ENCODE measurements at regions not wholly inside any gene's neighbourhood (a gene's known extent, or its start where the extent isn't known, plus 50 kb on each side); places are given as distances from the start of the nearest gene placed in this dataset.
A peak's percentile ranks its signal among the peaks of the same experiment; 100 is the strongest.

DNA sequence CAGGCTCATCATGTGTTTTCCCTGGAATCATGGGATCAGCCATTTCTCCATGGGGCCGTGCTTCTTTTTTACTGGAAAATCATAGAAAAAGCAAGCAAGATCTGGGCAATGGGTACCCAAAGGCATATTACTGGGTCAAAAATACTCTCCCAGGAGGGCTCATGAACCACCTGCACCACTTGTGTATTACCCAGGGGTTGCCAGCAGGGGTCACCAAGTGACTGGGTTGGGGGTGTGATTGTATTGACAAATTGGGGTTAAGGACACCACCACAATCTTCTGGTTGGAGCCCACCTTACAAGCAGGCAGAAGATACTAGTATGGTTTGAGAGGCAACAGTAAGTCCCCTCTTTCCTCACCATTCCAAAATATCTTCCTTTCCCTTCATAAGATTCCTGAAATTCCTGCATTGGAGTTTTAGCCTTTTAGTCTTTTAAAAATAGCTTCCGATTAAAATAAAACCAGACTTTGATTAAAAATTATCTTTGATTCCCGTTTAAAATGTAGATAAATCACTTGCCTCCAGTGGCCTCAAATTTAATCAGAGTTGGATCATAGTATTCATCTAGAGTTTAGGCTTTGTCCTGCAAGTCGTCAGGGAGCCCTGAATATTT lies 603.3 kb downstream of the KIF4B start:
- no peak overlapping the region for H3K27ac ChIP-seq
- 43 to 49% (median 47%) methylated on average over 4 of the region's 4 CpGs for WGBS, 4 donors
- H3K4me1 ChIP-seq: peaks cover 0 to 6% (median 0%) of the 10 kb centered on the region in 12 donors
- H3K27me3 ChIP-seq: no peaks in the 10 kb centered on the region
- DNase-seq: peak in 2 of 5 donors; percentile 31 to 65
- intact Hi-C loops (cut with DNase I): loop anchor here in 2 of 10 donors (10.0 kb wide), 2 partner anchors 108 to 1208 kb away; no protein-coding TSS in a partner anchor
- no peak overlapping the region for H3K4me3 ChIP-seq
- H3K9me3 ChIP-seq: no peaks in the 10 kb centered on the region
- ATAC-seq: peak in 2 of 4 donors; percentile 37 to 60
- TF ChIP-seq, protein P1, sequence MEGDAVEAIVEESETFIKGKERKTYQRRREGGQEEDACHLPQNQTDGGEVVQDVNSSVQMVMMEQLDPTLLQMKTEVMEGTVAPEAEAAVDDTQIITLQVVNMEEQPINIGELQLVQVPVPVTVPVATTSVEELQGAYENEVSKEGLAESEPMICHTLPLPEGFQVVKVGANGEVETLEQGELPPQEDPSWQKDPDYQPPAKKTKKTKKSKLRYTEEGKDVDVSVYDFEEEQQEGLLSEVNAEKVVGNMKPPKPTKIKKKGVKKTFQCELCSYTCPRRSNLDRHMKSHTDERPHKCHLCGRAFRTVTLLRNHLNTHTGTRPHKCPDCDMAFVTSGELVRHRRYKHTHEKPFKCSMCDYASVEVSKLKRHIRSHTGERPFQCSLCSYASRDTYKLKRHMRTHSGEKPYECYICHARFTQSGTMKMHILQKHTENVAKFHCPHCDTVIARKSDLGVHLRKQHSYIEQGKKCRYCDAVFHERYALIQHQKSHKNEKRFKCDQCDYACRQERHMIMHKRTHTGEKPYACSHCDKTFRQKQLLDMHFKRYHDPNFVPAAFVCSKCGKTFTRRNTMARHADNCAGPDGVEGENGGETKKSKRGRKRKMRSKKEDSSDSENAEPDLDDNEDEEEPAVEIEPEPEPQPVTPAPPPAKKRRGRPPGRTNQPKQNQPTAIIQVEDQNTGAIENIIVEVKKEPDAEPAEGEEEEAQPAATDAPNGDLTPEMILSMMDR (IDR thresholded peaks at IDR 0.05): peak; percentile 33 to 65 (median 54)
- TF ChIP-seq POLR2A (IDR thresholded peaks at IDR 0.05): no peak
- H3K36me3 ChIP-seq: no peaks in the 10 kb centered on the region

DNA sequence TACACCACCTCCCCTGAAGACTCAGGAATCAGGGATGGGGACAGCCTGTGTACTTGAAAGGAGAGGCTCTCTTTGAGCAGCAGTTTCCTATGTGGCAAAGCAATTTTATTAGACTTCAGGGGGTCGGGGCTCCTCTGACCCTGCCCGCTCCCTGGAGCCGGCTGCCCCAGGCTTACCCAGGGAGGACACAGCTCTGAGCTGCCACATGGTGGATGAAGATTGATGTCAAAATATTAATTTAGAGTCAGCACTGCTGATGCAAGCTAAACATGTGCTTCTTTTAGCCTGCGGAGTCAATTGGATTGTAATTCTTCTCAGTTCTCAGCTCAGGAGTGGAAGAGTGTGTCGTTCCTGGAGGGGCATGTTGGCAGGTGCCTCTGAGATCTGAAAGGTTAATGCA lies 606.1 kb downstream of the KIF4B start:
- peaks cover 0 to 6% (median 0%) of the 10 kb centered on the region in 12 donors for H3K4me1 ChIP-seq
- H3K9me3 ChIP-seq: no peaks in the 10 kb centered on the region
- peak in 1 of 4 donors; percentile 30 for ATAC-seq
- 82 to 90% (median 85%) methylated on average over 5 of the region's 5 CpGs for WGBS, 4 donors
- intact Hi-C loops (cut with DNase I): loop anchor here in 2 of 10 donors (10.0 kb wide), 2 partner anchors 105 to 1205 kb away; no protein-coding TSS in a partner anchor
- DNase-seq: no peak
- TF ChIP-seq, protein P1 (IDR thresholded peaks at IDR 0.05): no peak
- no peak for TF ChIP-seq POLR2A (IDR thresholded peaks at IDR 0.05)
- H3K27me3 ChIP-seq: no peaks in the 10 kb centered on the region
- H3K4me3 ChIP-seq: no peak overlapping the region
- no peaks in the 10 kb centered on the region for H3K36me3 ChIP-seq
- no peak overlapping the region for H3K27ac ChIP-seq

DNA sequence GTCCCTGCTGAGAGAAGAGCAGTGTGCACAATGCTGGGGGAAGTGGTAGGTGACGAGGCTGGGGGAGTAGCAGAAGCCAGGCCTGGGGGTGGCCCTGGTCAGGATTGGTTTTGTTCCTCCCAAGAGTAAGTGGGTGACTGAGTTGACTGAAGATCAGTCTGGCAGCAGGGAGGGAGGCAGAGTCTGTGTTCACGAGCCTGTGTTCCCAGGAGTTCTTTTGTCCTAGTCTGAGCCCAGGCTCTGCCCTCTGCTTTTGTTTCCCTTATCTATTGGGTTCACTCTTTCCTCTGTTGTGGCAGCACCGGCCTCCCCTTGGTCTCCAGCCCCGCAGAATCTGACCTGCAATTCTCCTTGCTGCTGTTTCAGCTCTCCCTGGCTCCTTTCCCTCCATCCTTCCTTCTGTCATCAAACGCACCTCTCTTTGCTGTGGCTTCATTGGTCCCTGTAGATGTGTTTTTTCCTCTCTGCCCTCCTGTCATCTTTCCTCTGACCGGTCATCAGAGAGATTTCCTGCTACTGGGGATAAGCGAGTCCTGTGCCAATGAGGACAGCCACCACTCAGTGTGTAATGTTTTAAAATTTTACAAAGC lies 607.4 kb downstream of the KIF4B start:
- DNase-seq (no peak), ATAC-seq (no peak)
- Histone ChIP-seq H3K4me3 (no peak overlapping the region), H3K4me1 (peaks cover 0 to 6% (median 0%) of the 10 kb centered on the region in 12 donors), H3K27me3 (no peaks in the 10 kb centered on the region), H3K9me3 (no peaks in the 10 kb centered on the region), H3K27ac (no peak overlapping the region), H3K36me3 (no peaks in the 10 kb centered on the region)
- 37 to 53% (median 49%) methylated on average over 7 of the region's 7 CpGs for WGBS, 4 donors
- TF ChIP-seq POLR2A (IDR thresholded peaks at IDR 0.05): no peak
- TF ChIP-seq, protein P1 (IDR thresholded peaks at IDR 0.05): no peak
- intact Hi-C loops (cut with DNase I): no loop called here

DNA sequence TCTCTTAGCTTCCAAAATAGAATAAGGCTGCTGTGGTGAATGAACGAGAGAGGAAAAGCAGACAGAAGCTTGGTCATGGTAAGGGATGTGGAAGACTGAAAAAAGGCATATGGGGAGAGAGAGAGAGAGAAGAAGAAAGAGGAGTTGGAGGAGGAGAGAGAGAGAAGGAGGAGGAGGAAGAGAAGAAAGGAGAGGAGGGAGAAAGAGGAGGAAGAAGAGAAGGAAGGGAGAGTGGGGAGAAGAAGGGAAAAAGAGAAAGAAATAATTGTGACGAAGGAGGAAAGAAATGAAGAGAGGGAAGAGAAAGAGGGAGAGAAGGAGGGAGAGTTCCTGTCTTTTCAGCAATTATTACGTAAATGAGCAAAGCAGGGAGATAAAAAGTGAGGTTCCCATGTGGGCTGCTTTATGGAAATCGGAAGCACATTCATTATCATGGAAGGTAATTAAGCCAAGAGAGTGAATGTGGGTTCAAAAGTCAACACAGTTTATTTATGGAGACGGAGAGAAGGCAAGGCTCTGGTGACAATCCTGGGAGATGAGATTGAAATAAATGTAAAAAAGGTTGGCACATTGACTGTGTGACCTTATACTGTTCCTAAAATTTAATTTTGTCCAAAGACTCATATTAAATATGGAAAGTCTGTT lies 611.2 kb downstream of the KIF4B start:
- Histone ChIP-seq H3K27ac (no peak overlapping the region), H3K4me3 (no peak overlapping the region), H3K4me1 (no peaks in the 10 kb centered on the region), H3K36me3 (no peaks in the 10 kb centered on the region), H3K27me3 (no peaks in the 10 kb centered on the region), H3K9me3 (no peaks in the 10 kb centered on the region)
- intact Hi-C loops (cut with DNase I): no loop called here
- 70 to 78% (median 74%) methylated on average over 5 of the region's 5 CpGs for WGBS, 4 donors
- DNase-seq (no peak), ATAC-seq (no peak)
- no peak for TF ChIP-seq POLR2A (IDR thresholded peaks at IDR 0.05)
- TF ChIP-seq, protein P1 (IDR thresholded peaks at IDR 0.05): no peak
